HG03342 (cell line): ENCODE measurements at regions not wholly inside any gene's neighbourhood (a gene's known extent, or its start where the extent isn't known, plus 50 kb on each side); places are given as distances from the start of the nearest gene placed in this dataset.

Experiments used
- ATAC-seq: cut with Tn5 transposase; IDR thresholded peaks from one replicate; pipeline ENCODE4 v1.9.1; 2021; ENCODE audit warnings: mild to moderate bottlenecking, moderate library complexity; ENCODE audit not compliant: unreplicated experiment

DNA sequence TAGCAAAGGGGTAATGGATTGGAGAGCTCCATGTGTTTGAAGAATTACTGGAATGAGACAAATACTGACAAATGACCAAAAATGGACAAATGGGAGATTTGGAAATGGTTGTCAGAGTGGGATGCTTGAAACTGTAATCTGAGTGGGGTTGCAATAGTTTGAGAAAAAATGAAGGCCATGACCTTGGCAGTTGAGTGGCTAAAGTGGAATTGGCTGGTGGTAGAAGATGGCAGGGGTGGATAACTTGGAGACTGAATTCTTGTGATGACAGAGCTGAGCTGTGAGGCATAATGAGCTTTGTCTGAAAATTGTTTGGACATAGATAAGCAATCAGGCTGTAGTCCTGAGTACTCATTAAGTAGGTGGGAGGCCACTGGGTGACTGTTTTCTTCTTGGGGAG lies 222.5 kb upstream of the PRICKLE1 start:
- ATAC-seq: no peak

DNA sequence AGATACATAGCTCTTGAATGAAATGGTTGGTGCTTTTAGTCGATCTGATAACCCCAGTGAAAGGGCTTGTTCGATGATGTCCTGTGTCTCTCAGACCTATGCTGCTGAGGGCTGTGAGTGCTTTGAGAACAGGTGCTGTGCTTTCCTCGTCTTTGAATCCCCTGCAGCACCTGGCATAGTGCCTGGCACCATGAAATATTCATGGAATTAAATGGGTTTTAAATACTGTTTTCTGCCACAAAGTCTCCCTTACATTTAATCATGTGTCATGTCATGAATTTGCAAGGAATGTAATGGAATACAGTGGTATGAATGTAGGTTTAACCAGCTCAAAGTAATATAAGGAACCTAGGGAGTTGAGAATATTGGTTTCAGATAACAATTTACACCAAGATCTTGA lies 220.5 kb upstream of the PRICKLE1 start:
- no peak for ATAC-seq

DNA sequence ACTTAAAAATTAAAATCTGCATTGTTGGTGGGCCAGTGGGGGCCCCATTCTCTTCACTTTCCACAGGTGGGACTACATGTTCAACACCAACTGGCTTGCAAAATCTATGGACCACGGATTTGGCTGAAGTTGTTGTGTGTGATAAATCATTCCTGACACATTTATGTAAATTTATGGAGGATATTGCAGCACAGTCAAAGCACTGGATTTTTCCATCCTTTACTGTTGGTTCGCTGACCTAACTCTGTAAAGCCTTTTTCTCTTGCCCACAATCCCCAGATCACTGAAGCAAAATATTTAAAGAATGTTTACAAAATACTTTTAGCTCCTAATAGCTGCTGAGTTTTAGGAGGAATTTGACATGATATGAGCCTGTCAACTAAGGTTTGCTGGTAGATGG lies 219.7 kb upstream of the PRICKLE1 start:
- no peak for ATAC-seq

DNA sequence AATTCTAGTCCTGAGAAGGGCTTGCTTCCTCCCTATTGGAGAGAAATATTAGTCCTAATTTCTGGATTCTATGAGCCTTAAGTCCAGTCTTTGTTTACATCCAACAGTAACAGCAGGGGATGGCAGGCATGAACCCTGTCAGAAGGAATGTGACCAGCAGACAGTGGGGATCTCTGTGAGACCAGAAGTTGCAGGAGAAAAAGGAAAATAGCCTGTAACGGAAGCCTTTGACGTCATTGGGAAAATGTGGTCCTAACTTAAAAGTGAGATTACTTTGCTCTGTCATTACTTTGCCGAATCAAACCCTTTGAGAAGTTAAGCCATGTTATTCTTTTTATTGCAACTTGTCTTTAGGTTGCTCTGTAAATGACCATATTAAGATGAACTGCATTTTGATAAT lies 218.2 kb upstream of the PRICKLE1 start:
- no peak for ATAC-seq

DNA sequence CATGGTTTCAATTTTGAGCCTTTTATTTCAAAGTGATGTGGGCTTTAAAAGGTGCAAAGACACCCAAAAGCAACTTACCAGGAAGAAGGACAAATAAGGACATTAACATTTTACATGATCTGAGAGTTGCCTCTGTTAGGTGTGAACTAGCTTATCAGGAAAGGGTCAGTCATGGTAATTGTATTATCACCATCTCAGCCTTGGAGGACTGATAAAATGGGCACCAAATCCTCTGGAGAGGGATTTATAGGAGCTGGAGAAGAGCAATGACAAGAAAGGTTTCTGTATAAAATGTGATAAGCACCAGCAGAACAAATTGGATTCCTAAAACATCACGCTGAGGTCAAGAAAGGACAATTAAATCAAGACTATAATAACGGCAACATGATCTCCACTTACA lies 217.7 kb upstream of the PRICKLE1 start:
- no peak for ATAC-seq

DNA sequence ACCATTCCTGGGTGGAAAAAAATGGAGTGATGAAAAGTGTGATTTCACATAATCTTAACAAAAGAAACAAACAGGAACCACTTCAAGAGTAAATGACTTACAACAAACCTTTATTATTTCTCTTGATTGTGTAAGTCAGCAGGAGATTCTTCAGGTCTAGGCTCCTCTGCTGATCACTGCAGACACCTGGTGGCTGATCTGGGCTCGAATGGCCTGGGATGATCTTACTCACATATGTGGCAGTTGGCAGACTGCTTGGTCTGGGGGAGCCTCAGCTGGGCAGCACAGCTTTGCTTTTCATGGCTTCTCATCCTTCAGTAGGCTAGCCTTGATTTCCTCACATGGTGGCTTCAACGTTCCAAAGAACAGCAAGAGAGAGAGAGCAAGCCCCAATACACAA lies 215.4 kb upstream of the PRICKLE1 start:
- ATAC-seq: no peak

DNA sequence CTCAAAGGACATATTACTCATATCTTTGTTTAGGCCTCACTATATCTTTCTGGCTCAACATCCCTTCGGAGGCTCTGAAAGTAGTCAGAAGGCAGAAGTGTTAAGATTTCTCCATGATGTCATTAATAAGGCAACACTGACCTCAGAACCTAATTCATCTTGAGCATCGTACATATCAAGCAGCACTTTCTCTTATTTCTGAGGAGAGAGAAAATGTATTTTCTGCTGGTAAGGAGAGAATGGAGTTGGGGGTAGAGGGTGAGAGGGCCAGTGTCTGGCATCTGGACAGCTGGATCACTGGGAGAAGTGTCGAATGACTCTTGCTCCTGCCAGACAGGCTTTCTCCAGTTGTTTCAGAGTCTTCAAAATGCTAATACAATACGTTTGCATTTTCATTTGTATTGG lies 213.2 kb upstream of the PRICKLE1 start:
- ATAC-seq: no peak

DNA sequence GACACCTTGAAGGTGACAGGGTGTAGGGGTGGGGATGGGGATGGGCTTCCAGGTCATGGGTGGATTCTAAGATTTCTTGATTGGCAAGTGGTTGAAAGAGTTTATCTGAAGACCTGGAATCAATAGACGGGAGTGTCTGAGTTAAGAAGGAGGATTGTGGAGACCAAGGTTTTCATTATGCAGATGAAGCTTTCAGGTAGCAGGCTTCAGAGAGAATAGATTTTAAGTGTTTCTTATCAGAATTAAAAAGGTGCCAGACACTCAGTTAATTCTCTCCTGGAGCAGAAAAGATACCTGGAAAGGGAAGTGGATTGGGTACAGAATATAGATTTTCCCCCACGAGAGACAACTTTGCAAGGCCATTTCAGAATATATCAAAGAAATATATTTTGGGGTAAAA lies 211.7 kb upstream of the PRICKLE1 start:
- no peak for ATAC-seq

DNA sequence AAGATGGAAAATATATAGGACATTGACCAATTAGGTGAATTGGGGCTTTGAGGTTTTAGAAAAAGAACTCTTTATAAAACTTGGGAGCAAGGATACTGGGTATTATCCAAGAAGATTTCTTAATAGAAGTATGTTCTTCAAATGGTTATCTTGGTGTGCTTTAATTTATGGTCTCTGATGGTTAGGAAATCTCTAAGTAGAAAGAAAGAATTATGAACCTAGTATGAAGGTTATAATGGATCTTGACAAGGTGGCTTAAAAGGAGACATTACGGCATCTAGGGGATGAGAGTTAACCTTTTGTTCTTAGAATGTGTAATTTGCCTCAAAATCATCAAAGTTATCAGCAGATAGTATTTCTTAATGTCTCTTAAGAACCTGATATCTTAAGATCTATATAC lies 210.4 kb upstream of the PRICKLE1 start:
- no peak for ATAC-seq

DNA sequence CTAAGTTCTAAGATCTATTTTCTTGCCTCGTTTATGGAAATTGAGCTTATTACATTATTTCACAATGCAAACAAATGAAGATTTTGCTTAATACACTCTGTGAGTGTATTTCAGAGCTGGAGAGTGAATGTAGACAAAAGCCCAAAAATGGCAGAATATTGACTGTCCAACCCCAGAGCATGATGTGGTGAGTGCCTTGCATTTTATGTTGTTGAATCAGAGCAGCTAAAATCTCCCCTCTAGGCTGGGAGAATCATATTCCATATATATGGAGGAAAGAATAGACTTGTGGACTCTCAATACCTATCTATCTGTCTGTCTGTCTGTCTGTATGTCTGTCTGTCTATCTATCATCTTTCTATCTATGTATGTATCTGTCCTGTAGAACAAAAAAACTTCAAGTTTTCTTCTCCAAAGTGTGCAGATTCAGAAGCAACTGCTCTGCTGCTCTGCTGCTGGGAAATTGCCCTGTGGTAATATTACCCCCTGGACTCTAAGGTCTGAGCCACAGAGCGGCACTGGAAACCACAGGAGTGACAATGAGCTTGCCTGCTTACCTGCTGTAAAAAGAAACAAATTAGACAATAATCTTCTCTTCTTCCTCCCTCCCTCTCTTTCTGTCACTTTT lies 209.4 kb upstream of the PRICKLE1 start:
- no peak for ATAC-seq

DNA sequence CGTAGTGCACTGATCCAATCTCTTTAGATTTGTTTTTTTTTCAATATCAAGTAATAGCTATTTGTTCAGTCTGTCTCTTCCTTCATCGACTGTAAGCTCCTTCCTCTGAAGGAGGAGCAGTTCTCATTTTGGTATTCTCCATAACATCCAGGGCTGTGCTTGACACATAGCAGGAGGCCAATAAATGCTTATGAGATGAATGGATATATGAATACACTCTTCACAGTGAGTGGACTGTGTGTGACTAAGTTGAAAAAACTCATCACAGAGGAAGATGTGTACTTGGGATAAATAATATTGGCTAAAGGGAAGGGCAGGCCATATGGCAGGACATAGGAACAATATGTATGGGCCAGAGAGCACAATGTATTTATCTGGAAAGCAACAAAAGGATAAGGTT lies 205.3 kb upstream of the PRICKLE1 start:
- no peak for ATAC-seq

DNA sequence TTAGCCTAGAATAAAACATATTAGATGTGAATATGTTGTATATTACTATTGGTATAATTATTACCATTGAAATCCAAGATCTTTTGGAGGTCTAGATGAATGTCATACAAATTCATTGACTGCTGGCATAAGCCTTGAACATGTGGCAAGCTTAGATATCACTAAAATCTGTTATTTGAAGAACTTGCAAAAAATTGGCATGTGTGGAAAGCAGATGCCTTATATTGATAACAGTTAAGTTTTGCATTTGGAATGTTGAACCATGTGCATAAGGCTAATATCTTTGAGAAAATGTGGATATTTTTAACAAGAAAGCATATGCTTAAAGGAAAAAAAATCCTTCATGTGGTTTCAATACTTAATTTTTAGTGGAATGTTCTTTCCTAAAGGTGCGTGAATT lies 203.6 kb upstream of the PRICKLE1 start:
- ATAC-seq: no peak

DNA sequence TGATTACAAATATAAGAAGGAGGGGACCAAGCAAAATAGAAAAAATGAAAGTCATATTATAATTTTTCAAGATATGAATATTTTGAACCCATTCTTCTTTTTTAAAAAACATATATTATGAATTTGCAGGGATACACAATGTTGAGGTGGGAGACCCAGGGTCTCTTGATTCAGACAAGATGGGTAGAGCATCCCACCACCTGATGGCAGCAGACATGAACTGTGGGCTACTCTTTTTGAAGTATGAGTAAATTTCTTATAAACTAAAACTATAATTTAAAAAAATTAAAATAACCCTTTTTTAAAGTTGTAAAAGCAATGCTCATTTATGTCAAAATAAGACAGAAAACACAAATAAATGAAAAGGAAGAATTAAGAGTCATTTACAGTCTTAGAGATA lies 202.7 kb upstream of the PRICKLE1 start:
- no peak for ATAC-seq

DNA sequence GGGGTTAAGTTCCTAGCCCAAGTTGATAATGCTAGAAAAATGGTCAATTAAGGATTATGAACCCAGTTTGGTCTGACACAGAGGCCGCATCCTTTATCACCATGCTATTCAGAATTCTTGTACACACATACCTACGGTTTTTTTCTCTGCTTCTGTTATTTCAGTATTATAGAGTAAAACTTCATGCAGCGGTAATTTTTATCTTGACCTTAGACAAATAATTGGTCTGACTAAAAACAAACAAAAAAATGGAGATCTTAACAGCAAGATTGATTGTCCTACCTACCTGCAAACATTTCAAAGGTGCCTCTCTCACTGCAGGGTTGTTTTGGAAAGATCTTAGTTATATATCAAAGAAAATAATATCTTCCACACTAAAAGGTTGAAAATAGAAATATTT lies 201.9 kb upstream of the PRICKLE1 start:
- ATAC-seq: no peak

DNA sequence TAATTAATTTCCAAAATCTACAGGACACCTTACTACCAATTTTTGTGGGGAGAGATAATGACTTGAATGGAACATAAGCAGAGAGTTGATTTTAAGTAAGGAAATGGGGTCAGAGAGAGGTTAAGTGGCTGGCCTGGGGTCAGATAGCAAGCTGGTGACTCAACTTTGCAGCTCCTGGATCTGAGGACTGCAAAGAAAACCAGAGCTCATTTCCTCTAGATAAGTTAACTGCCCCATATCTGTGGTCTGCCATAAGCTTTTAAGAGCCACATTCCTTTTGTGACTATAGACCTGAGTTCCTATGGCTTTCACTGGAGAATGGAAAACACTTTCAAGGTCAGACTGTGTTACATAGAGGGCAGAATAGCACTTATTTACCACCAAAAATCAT lies 201.2 kb upstream of the PRICKLE1 start:
- no peak for ATAC-seq

DNA sequence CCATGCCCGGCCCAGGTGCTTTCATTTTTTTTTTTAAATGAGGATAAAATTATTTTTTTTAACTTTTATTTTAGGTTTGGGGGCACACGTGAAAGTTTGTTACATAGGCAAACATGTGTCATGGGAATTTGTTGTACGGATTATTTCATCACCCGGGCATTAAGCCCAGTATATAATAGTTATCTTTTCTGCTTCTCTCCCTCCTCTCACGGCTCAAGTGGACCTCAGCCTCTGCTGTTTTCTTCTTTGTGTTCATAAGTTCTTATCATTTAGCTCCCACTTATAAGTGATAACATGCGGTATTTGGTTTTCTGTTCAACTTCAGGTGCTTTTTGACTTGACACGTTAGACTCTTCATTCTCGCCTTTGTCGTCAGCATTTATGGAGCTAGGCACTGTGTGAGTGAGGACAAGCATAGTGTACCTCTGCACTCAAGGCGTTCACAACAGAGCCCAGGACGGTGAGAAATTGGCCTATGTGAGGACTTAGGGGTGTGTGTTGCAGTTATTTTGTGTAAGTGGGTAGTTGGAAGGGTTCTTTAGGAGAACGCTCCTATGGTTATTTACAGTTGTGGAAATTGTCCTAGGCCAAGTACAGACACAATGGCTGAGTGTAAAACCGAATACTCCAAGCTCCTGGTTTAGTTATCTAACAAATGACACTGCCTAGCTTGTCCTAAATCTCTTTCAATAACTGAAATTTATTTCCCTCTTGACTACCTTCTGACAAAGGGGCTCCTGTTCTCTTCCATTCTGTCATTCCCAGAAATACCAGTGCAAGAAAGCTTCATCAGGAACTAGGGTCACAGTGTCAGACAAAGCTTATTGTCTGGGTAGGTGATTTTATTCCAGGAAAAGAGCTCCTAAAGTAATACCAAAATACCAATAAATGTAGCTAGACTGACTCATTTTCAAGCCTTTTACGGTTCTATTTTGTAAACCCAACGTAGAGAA lies 200.5 kb upstream of the PRICKLE1 start:
- ATAC-seq: no peak

DNA sequence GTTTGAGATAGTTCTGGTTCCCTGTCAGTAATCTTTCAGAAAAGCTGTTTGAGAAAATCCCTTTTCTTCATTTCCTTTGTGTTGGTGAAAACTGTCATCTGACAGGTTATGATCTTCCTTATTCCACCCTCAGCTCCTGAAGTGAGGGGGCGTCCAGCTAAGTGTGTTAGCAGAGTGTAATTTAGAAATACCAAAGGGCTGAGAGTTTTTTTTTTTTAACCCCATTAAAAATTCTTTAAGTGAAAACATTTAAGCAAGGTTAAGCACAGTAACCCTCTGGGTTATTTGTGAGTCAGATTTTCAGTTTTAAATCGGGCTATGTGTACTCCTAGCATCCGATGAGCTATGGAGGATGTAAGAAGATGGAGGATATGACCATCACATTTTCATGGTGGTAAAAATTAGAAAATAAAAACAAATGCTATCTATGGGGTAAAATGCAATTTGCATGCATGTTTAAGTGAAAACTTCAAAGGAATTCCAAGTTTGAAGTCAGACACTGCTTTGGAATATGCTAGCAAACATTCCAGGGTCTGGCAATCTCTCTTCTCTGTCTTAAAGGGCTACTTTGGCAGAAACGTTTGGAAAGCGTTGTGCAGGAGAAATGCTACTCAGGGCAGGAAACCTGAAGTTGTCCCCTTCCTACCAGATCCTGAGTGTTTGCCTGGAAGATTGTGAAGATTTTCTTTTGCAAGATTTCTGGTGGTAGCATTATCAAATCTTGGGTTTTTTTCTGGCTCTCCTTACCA lies 197.0 kb upstream of the PRICKLE1 start:
- no peak for ATAC-seq

DNA sequence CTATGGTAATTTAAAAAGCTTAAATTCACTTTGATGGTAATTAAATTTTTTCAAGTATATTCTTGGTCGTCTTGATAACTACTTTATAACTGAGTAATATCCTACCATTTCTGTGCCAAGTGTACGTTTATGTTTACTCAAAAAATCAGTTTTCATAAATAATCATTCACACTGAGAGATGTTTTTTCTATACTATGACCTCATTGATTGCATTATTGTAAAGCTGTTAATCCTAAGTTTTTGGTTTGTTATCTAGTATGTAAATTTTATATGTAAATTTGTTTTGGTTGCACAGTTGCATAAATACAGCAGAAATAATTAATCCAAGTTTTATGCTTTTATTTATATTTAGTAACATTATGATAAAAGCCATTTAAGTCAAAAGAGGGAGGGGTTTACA lies 196.4 kb upstream of the PRICKLE1 start:
- no peak for ATAC-seq

DNA sequence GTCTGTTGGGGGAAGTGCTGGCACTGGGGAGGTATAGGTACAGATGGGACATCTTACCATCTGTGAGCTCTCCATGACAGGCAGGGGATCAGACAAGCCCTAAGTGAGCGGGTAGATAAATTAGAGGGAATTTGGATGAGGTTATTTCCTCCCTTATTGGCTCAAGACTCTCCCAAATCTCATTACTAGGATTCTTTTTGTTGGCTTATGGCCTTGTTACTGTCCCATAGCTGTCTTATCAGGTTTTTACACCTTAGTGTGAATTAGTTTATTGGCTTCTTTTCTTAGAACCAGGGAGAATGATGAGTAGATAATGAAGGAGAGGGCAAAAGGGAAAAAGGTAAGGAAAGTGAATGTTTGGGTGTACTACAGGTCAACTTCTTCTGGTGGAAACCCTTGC lies 191.1 kb upstream of the PRICKLE1 start:
- no peak for ATAC-seq

DNA sequence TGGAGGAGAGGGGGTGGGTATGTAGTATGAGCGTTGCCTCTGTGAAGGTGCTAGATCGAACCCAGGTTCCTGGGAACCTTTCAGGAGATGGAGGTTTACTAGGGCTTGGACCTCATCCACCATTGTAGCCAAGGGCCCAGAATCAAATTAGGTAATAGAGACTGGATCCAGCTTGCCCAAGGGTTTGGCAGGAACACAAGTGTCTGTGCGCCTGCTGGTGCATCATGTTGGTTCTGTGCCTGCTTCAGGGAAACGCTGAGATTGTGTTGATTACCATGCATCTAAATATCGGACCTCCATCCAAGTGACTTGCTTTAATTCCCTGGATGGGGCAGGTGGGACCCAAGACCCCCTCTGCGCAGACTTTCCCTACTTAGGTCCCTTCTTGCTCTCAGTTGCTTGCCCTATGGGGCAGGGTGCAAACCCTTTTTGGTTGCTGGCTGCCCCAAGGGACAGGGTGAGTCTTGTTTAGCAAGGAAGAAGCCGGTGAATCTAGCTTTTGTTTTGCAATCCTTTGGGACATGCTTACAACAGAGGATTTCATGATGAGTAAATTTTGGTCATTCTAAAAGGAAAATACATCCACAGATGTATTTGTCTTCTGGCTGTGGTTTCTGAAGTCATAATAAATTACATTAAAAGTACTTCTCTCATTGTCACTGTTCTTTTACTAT lies 189.8 kb upstream of the PRICKLE1 start:
- no peak for ATAC-seq

DNA sequence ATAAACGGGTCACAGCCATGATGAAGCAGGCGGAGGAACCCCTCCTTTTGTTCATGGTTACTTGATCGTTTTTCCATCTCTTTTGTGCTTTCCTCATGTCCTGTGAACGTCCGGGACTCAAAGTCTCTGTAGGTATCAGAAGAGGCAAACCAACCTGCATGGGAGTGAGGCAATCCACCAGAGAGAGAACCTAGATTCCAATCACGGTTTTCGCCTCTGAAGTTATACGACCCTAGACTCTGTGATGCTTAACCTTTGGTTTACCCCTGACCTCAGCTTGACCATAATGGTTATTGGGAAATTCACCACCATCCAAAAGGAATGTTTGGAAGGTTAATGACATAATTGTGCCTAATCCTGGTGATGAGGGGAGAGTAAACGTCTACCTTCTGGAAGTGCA lies 186.8 kb upstream of the PRICKLE1 start:
- no peak for ATAC-seq
